HG02571 (cell line): ENCODE measurements at regions not wholly inside any gene's neighbourhood (a gene's known extent, or its start where the extent isn't known, plus 50 kb on each side); places are given as distances from the start of the nearest gene placed in this dataset.

ENCODE experiments used
- ATAC-seq: cut with Tn5 transposase; IDR thresholded peaks from one replicate; pipeline ENCODE4 v1.9.1; 2021; ENCODE audit warnings: mild to moderate bottlenecking, moderate library complexity; ENCODE audit not compliant: unreplicated experiment

GRCh38 chr1:56197946-56198345, 381.4 kb downstream of the PLPP3 start:
- ATAC-seq, result no peak

DNA sequence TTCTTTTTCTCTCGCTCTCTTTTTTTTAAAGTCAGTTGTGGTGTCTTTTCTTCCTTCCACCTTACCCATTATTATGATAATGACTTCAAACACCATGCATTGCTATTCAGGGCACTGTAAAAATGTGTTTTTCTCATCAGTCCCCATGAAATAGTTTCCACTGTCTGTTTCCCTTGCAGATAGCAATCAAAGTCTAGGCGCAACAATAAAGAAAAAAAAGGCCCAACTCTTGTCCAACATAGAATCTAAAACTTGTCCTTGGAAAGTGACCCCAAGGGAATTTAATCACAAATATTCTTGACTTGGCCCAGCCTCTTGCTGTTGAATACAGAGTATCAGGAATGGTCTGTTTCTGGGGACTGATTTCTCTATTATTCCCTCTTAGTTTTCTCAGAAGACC, 382.5 kb downstream of the PLPP3 start:
- ATAC-seq, result no peak

DNA sequence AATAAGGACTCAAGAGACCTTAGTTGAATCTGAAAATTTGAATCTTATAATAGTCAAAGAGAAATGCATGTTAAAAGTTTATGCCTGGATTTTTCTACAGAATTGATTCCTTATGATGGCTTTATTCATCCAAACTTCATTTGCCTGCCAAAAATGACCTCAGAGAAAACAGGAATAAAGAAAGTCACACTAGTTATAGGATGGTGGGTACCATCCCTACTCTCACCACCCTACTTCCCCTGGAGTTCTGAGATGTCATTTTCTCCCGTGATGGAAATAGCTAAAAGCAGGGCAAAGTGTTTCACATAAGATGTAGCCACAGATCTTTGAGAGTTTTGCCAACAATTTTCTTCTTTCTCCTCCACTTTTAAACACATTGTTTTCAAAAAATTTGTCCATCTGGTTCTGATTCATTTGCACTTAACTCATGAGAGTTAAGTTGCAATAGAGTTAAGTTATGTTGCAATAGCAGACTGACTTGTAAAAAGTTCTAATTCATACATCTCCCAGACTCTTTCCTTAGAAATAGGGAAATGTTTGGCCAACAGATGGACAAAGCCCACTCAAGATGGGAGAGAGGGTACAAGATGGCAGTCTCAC, 384.6 kb downstream of the PLPP3 start:
- no peak for ATAC-seq

DNA sequence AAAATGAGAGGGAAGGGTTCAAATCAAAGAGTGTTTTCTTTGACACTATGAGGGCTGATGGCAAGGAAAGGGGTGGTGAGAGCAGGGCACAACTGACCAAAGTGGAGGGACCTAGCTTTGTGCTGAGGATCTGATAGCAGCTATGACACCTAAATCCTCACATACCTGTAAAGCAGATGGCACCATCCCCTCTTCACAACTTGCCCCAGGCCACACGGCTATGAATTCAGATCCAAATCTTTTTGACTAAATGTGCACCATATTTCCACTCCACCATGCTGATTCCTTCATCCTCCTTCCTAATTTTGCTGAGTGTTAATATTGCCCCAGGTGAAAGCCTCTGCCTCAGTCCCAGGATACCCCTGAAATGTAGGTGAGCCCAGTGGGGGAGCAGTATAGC, 385.7 kb downstream of the PLPP3 start:
- ATAC-seq, result no peak

- no peak for ATAC-seq
These were observed 388.0 kb downstream of the PLPP3 start for GRCh38 chr1:56191369-56191768.

DNA sequence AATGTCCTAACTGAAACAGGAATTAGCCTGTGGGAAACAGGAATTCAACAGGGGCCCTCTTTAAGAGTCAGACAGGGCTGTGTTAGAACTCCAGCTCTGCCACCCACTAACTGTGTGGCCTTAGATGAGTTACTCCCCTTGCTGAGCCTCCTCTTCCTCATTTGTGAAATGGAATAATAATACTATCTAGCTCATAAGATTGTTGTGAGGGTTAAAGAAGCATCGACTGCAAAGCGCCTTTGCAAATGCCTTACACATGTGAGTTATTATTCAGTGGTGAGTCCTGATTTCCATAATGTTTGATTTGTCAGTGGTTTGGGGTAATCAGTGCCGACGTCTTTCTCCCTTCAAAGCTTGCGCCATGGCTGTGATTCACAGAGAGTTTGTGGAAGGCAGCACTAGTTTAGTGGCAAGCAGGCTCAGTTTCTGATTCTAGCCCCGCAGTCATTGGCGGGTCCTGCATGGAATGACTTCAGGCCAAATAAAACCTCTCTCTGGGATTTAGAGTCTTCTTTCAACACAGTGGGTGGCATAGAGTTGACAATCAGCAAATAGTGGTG, 388.5 kb downstream of the PLPP3 start:
- ATAC-seq, result no peak

DNA sequence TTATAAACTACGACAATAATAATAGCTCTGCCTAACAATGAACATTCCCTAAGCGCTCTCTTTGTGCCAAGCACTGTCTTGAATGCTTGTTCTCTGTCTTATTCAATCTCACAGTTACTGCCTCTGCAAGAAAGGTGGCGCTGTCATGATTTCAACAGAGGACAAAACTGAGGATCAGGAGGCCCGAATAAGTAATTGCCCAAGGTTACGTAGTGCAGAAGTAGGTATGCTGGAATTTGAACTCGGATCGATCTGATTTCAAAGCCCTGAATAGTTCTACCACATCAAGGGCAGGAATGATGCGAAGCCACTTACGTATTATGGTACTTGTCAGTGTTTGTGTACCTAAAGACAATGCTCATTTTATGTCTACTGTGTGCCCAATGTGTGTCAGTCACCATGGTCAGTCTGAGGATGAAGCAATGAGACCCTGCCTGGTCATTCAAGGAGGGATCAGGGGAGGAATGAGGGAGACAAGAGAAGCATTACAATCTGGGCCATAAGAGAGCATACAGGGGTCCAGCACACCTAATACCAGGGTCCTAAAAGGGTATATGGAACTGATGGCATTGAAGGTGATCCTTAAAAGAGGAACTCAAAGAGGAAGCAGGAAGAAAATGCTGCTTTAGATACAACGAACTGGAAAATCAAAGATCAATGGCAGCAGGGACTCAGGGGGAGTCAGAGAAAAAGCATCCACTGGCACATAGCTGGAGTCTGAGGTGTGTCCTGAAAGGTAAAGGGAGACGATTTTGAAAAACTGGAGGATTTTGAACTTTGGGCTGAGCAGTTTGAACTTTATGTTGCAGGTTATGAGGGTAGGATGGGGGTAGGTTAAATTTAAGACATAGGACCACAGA, 389.2 kb downstream of the PLPP3 start:
- ATAC-seq, result no peak

GRCh38 chr1:56189454-56189853, 389.9 kb downstream of the PLPP3 start:
- ATAC-seq, result no peak

- ATAC-seq, result no peak
These were observed 390.5 kb downstream of the PLPP3 start for GRCh38 chr1:56188855-56189254.

DNA sequence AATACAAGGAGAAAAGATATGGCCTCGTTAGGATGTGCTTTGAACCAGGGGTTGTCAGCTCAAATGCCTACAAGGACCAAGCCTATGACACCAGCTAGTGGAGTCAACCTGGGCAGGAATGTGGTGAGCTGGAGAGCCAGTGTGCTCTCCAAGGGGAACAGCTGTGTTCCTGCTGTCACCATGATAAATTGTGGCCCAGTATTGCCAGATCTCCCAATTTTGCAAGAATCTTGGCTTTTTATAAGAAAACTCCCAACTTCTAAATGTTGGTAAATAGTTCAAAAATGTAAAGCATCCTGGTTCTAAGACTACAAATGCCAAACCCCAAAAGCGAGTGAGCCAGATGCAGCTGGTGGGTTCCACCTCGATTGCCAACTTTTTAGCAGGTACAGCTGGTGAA, 391.1 kb downstream of the PLPP3 start:
- ATAC-seq, result no peak

- no peak for ATAC-seq
These were observed 392.0 kb downstream of the PLPP3 start for GRCh38 chr1:56187405-56187804.

DNA sequence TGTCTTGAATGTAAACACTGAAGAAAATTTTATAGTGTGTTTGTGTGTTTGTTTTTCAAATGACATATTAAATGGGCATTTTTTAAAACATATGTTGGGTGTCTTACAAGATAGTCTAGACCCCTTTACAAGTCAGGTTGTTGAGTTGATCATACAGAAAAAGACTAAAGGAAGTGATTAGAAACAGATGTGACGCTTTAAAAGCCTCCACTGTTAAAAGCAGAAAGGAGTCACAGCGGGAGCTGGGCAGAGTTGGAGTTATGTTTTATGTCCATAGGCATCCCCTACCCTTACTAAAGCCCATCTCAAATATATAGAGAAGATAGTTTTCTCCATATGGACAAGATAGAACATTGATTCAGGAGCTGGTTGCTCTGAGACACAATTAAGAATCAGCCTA, 393.9 kb downstream of the PLPP3 start:
- no peak for ATAC-seq

DNA sequence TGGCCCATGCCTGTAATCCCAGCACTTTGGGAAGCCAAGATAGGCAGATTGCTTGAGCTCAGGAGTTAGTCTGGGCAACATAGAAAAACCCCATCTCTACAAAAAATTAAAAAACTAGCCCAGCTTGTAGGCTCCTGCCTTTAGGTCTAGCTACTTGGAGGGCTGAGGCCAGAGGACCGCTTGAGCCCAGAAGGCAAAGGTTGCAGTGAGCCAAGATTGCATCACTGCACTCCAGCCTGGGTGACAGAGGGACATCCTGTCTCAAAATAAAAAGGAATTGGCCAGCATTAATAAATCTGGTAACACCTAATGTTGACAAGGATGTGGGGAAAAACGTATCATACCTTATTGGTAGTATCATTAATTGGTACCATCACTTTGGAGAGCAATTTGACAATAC, 396.2 kb downstream of the PLPP3 start:
- no peak for ATAC-seq

DNA sequence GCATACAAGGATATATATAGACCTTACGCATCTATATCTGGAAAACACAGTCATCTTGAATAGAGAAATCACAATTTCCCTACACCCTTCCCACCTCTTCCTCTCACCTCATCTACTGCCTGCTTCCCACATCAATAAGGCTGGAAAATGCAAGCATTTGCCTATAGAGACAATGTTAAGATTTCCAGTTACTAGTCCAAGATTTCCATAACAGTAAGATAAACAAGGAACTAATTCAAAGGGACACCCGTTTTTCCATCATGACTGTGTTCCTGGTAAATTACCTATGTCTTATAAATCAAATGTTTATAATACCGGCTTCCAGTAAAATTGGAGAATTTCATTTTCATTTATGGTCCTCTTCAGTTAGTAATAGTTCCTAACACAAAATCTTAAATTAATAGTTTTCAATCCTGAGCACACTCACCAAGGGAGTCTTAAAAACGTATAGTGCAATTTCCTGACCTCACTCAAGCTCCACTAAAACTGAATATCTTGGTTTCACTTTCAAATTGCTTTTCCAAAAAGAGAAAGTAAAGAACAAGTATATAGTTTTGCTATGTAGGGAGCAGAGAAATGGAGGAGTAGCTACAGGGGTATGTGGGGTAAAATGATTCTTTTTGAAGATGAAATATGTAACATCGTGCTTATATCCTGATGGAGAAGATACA, 398.7 kb downstream of the PLPP3 start:
- no peak for ATAC-seq

GRCh38 chr1:56179543-56179942, 399.8 kb downstream of the PLPP3 start:
- no peak for ATAC-seq

- ATAC-seq, result no peak
These were observed 404.2 kb downstream of the PLPP3 start for GRCh38 chr1:56175211-56175610.

DNA sequence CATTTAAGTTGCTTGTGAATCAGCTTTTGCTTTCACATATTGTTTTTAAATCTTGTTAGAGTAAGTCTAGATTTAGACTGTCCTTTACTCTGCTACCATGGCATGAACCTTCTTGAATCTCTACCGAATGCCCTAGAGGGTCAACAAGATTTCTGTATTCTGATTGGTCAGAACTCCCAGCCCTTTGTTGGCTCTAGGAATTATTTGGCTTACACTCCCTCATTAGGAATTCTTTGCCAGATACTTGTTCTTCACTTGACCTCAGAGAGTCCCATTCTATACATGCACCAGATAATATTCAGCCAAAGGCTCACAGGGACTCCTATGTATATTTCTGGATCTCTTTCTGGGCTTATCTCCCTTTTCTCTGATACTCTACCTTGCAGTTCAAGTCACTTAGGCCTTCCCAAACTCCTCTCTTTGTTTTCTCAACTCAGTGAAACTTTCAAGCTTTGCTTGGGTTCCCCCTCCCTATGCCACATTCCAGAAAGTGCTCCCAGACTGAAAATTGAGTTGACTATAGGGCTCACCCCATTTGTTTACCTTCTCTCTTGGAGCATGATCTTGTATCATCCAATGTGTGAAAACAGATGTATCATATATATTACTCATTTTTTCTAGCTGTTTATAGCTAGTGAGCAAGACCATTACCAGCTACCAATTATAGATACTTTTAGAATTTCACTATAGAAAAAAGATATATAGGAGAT, 405.0 kb downstream of the PLPP3 start:
- no peak for ATAC-seq

DNA sequence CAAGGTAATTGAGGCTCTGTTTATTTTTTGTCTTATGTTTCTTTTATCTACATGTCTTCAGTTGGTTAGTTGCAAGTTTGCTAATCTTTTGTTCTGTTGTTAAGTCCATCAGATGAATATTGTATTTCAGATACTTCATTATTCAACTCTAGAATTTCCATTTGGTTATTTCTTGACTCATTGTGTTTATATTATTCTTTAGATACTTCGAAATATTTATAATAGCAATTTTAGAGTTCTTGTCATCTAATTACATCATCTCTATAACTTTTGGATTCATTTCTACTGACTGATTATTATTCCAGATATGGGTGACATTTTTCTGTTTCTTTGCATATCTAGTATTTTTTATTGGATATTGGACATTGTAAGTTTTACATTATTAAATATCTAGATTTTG, 405.6 kb downstream of the PLPP3 start:
- no peak for ATAC-seq

- no peak for ATAC-seq
These were observed 407.7 kb downstream of the PLPP3 start for GRCh38 chr1:56171670-56172069.

GRCh38 chr1:56170784-56171320, 408.5 kb downstream of the PLPP3 start:
- no peak for ATAC-seq

- ATAC-seq, result no peak
These were observed 409.5 kb downstream of the PLPP3 start for GRCh38 chr1:56169856-56170255.
